Stimulated activated CD8-positive, alpha-beta memory T cell treated with anti-CD3 and anti-CD28 coated beads, Interleukin-12 subunit alpha, Interleukin-12 subunit beta, amount 100 ng/mL, for 4 hours (primary cell): ENCODE measurements at regions not wholly inside any gene's neighbourhood (a gene's known extent, or its start where the extent isn't known, plus 50 kb on each side); places are given as distances from the start of the nearest gene placed in this dataset.

Experiments used
- DNase-seq: peaks from one replicate; pipeline ENCODE4 v3.0.0-alpha.2; 2020; ENCODE audit warnings: low read depth

DNA sequence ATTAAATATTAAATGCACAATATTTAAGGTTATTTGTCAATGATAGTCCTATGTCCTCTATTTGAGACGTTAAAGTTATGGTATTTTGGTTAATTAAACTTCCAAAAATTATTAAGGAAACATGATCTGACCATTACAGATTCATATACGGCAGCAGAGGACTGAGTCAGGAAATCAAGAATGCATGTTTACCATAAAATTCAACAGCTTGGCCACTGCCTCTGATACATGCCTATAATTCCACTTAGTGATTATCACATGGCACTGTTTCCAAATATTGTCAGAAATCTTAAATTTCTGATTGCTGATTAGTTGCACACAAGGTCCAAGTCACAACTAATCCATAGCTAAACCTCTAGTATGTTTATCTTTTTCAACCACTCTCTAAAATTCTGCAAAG is 232.2 kb upstream of the UGT8 start:
- no peak for DNase-seq

GRCh38 chr4:114368751-114369150 is 229.9 kb upstream of the UGT8 start:
- no peak for DNase-seq

DNA sequence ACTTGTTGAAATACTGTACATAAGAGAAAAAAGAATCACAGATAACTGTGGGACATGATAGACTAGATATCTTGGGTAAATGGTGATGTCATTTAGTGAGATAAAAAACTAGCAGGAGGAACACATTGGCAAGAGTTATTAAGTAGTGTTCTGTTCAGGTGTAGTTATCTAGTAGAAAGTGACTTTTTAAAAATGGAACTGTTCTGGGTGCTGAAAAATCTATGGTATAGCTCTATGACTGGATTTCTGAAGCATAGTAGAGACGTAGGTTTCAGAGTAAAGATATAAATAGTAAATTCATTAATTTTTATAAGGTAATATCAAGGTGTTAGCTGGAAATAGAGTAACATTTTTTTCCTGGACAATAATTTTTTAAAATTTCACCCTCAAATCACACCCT is 225.1 kb upstream of the UGT8 start:
- DNase-seq: no peak

DNA sequence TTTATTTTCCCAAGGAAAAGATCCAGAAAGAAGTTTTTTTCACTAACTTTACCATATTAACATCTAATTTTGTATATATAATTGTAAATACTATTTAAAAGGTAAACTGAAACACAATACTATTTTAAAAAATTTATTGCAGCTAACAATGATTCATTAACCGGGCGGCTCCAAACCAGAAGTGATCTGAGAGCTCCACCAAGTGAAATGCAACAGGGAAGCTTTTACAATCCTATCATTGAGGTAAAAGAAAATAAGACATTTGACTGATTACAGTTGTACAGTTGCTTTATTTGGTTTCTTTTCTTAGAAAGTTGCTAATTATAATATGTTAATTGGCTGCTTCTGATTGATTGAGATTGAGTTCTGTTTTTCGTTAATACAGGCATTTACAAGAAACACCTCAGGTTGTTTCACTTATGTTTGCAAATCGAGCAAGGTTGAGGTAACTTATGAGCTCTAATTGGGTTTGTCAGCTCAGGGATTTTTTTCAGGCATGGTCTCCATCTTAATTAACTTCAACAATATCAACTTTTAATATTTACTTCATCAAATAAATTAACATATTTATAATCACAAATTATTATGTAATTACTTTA is 220.2 kb upstream of the UGT8 start:
- DNase-seq: no peak

DNA sequence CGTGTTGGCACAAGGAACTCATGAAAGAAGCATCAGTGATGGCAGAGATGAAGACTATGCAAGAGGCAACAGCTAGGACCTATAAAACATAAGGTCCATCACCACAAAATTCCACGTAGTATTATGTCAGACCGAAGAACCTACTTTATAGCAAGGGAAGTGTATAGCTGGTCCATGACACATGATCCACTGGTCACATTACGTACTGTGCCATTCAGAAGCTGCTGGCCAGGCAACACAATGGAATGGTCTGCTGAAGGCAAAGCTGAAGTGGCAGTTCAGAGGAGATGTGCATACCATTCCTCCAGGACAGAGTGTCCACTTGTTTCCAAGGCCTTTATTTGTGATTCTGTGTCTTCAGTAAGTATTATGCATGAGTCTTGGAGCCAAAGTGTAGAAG is 215.5 kb upstream of the UGT8 start:
- DNase-seq: no peak

GRCh38 chr4:114383721-114384120 is 214.9 kb upstream of the UGT8 start:
- no peak for DNase-seq

DNA sequence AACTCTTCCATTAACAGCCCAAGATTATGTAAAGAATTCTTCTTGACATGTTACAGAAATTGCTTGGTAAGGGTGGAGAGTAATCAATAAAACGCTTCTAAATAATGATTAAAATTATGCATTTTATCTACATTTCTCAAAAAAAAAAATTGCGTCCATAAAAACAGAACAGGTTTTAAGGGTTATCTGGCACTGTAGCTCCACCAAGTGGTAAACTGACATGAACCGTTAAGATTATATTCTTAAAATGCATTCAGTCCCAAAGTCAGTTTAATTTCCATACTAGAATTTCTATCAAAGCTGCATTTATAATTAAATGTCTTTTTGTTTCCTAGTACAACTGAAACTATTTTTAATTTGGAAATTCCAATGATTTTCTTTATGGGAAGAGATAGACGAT is 214.0 kb upstream of the UGT8 start:
- no peak for DNase-seq

DNA sequence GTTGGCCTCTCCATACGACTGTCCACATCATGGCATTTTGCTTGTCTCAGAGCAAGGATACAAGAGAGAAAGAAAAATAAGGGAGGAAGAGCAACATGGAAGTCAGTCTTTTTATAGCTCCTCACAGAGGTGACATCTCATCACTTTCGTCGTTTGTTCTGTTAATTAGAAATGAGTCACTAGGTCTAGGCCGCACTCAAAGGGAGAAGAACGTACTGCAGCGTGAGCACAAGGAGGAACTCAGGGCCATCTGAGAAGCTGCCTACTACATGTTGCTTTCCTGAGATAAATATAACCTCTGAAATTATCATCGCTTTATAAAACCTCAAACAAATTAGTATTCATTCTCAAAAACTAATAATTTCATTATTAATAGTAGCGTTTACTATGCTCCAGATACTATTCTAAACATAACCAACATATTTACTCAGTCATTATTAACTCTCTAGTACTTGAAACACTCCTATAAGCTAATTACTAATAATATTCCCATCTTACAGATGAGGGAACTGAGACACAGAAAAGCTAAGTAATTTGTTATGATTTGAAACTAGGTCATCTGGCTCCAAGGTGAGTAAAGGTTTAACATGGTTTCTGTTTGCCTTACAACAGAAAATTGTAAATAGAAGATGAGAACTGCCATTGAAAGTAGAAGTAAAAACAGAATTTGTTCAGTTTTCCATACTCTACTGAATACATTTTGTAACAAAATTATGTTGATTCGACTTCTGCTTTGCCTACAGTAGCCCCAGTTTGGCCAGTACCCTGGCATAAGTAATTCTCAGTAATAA is 213.2 kb upstream of the UGT8 start:
- DNase-seq: no peak

- DNase-seq: no peak
Measured at GRCh38 chr4:114386637-114387233, 211.9 kb upstream of the UGT8 start.

DNA sequence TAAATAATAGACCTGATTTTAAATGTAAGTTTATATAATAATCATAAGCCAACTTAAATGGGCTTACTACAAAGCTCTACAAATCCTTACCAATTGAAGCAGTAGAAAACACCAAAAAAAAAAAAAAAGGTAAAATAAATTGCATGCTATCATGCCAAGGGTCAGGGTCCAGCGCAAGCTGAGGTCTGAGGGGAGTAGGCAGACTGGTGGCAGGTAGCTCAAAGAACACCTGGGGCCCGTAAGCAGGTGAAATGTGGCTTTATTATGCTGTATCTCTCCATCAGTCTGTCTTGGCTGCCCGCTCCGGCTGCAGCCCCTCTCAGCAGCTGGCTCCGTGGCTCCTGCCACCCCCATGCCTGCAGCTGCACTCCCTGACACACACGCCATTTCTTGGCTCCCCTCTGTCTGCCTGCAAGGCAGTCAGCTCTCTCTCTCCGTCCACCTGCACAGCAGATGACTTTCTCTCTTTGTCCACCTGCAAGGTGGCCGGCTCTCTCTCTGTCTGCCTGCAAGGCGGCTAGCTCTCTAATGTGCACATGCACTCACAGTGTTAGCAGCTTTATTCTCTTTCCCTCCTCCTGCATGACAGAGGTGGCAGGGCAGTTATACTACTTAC is 209.4 kb upstream of the UGT8 start:
- no peak for DNase-seq

GRCh38 chr4:114393295-114394038 is 205.1 kb upstream of the UGT8 start:
- DNase-seq: no peak

DNA sequence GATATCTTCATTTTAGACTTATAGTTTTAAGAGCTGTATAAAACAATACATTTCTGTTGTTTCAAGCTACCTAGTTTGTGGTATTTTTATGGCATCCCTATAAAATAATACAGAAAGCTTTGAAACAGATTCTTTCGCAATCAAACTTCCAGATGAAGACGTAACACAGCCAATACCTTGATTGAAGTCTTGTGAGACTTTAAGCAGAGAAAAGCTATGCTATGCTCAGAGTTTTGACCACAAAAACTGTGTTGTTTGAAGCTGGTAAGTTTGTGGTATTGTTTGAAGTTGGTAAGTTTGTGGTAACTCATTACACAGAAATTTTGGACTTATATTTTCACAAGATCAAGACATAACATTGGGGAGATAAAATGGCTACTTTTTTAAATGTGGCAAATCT is 201.8 kb upstream of the UGT8 start:
- DNase-seq: no peak

- no peak for DNase-seq
Measured at GRCh38 chr4:114398410-114398809, 200.2 kb upstream of the UGT8 start.

DNA sequence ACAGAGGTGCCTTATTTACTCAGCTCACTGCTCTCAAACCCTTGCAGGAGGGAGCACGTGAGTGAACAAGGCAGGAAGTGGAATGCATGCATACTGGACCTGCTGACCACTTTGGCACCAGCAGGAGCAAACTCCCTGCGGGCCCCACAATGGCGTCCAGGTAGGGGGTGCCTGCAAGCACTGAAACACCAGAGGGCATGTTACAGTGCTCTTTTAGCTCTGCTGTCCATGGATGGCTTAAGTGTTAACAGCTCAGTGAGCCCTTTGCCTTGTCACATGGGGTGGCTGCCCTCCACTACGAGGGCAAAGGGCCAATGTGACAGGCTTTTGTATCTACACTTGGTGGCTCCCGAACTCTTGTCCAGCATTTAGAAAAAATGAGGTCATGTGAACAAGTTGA is 199.5 kb upstream of the UGT8 start:
- DNase-seq: no peak

DNA sequence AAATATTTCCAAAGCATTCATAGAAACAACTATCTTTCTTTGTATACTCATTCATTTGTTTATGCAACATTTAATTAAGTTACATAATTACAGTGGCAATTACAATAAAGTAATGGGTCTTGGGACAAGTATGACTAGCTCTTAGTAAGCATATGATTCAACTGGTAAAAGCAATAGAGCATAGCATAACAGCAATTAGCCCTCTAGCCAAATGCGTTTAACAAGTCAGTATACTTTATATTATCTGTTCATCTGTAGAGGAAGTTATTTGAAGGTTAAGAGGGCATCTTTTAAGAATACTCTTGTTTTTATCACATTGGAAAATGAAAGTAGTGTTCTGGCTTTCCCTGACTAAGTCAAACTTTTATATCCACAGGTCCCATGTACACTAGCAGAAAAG is 198.1 kb upstream of the UGT8 start:
- DNase-seq: no peak

GRCh38 chr4:114401483-114401882 is 197.1 kb upstream of the UGT8 start:
- DNase-seq: no peak

DNA sequence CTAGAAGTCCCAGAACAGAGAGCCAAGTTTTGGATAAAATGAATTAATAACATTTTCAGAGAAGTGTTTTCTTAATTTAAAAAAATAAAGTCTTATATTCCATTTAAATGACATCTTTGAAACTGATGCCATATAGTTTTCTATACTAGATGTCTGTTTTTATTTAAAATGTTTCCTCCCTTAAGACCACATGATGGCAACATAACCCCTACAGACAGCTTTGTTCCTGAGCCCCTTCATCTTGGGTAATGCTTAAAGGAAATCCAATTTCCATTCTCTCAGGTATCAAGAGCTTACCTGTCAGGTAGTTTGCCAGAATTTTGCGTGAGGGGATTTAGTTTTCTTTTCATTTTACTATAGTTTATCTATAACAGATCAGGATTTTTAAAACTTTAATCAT is 181.4 kb upstream of the UGT8 start:
- no peak for DNase-seq

GRCh38 chr4:114420069-114420468 is 178.5 kb upstream of the UGT8 start:
- DNase-seq: no peak

DNA sequence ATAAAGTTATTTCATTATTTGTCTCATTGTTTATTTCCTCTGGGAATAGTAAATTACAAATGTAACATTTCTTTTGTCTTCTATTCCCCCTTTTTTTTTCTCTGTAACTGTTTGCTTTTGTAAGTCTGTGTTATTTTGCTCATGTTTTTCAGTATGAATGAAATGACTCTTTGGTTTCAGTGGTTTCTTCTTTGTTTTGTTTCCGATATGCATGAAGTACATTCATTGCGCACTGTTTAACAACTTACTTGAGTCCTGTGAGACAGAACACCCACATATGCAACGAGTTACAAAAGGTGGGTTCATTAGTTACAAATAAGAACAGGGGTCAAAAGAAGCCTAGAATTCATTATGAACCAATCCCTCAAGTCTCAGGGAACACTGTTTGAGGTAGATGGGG is 175.0 kb upstream of the UGT8 start:
- DNase-seq: no peak

DNA sequence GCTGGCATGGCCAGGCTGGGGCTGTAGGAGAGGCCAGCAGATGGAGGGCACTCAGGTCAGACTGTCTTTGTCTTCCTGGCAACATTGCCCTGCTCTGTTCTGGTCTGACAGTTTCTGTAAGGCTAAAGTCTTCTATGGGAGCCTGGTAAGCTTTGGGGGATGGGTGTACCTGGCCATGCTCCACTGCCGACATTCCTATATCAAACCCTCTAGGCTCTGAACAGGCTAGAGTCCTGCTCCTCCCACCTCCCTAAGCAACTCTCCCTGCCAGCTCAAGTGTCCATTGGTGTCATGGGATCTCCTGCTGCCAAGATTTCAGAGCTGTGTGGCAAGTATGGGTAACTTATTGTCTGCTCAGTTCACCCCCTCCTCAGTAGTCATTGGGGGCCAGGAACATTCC is 163.5 kb upstream of the UGT8 start:
- no peak for DNase-seq

GRCh38 chr4:114442856-114443255 is 155.8 kb upstream of the UGT8 start:
- no peak for DNase-seq

DNA sequence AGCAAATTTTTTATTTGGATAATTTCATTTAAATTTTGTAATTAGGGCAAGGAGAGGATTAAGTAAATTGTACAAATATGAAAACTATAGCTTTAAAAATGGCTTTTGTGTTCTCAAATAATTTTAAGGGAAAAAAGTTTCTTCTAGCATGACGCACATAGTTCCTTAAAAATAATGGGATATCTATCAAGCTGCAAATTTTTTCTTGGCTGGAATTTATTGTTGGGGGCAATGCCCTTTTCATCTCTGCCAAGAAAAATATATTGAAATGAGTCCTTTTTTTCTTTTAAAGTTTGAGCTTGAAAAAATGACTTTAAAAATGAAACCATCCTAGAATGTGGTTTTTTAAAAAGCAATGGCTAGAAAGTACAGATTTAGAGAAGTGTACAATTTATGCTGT is 154.4 kb upstream of the UGT8 start:
- DNase-seq: no peak
